ENCODE measurements at regions not wholly inside any gene's neighbourhood (a gene's known extent, or its start where the extent isn't known, plus 50 kb on each side); places are given as distances from the start of the nearest gene placed in this dataset.

DNA sequence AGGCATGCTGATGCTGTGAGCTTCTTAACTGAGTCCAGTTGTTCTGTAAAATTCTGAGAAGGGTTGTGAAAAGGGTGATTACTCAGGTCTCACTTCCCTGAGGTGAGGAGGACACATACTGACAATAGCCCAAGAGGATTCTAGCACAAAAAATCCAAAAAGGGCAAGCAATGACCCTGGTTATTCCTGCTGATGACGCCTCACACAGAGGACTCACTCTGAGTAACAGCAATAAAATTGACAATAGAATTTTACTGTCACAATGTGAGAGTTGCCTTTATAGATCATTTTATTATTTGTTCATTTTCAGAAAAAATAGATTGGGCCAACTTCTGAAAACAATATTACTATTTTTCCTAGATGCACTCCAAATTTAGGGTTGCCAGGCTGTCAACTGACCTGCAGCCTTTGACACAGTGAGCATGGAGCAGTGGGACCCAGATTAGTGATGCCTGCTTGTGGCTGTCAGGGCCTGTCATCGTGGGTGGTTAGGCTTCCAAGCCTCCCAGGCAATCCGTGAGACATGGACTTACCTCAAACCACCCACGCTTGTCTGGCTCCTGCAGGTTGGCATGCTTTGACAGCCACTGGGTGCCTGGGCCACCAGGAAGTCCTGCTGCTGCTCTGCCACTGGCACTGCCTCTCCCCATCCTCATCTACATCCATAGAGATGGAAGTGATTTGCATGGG, 396.0 kb upstream of the THBS1 start:
- no peak for DNase-seq (ENCODE audit: low spot score)

GRCh38 chr15:39188314-39188713, 392.6 kb upstream of the THBS1 start:
- no peak for DNase-seq (ENCODE audit: low spot score)

DNA sequence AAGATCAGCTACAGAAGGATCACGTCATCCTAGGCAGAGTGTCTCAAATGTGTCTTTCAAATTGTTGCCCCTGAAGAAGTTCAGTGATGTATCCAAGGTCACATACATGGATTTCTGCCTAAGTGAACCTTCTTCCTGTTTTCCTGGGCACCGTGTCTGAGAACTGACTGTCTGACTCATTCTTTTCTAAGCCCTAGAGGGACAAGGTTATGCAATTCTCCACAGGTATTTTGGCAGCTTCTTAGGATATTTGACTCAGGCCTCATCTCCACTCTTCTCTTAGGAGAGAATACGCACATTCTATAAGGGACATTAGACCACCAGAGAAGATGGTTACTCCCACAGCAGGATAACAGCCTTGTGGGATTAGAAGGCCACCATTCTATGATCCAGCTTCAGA, 391.9 kb upstream of the THBS1 start:
- DNase-seq (ENCODE audit: low spot score): no peak

GRCh38 chr15:39191871-39192291, 389.0 kb upstream of the THBS1 start:
- DNase-seq (ENCODE audit: low spot score): no peak

GRCh38 chr15:39192351-39192750, 388.5 kb upstream of the THBS1 start:
- DNase-seq (ENCODE audit: low spot score): no peak

DNA sequence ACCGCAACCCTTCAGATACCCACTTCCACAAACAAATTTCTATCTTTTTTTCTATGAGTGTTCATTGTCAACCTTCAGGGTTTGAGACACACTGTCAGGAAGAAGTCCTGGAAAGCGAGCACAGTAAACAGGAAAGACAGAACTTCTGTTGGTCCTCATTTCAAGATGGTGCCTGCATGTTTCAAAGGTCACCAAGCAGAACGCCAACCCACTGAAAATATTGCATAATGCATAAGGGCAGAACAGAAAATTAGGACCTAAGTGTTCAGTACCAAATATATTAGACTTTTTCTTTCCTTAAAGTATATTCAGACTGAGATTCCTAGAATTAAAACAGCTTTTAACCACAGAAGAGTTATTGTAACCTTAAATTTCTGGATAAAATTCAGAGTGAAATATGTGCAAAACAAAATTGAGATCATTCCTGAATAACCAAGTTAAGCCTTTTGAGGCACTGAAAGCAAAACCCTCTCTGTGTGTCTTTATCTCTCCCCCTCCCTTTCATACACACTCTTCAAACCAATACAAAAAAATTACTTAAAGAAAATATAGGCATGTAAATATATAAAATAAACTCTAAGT, 387.8 kb upstream of the THBS1 start:
- no peak for DNase-seq (ENCODE audit: low spot score)

GRCh38 chr15:39193611-39194010, 387.3 kb upstream of the THBS1 start:
- no peak for DNase-seq (ENCODE audit: low spot score)

GRCh38 chr15:39194106-39194830, 386.6 kb upstream of the THBS1 start:
- no peak for DNase-seq (ENCODE audit: low spot score)

DNA sequence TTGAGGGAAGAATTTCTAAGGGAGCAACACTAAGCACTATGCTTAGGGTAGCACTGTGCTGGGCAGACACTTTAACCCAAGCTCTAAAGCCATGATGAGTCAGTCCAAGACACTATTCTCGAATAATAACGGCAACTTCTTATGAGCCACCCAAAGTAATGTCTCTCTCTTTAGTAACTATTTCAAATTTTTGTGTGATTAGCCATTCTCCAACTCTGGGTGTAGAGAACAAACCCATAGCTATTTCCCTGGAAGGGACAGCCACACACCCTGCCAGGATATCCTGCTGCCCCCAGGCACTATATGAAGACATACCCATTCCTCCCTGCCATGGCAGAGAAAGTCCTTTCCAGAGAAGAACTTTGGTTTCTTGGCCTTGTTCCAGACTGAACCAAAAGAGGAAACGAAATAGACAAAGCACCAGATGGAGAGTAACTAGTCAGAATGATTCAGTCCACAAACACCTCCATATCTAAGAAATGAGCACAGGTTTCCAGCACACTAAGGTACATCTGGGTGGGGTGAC, 384.9 kb upstream of the THBS1 start:
- no peak for DNase-seq (ENCODE audit: low spot score)

- no peak for DNase-seq (ENCODE audit: low spot score)
Observed at GRCh38 chr15:39198044-39199000, 382.6 kb upstream of the THBS1 start.

- DNase-seq (ENCODE audit: low spot score): no peak
Observed at GRCh38 chr15:39199076-39199475, 381.8 kb upstream of the THBS1 start.

- DNase-seq (ENCODE audit: low spot score): no peak
Observed at GRCh38 chr15:39200586-39200985, 380.3 kb upstream of the THBS1 start.

- no peak for DNase-seq (ENCODE audit: low spot score)
Observed at GRCh38 chr15:39202641-39203040, 378.2 kb upstream of the THBS1 start.

DNA sequence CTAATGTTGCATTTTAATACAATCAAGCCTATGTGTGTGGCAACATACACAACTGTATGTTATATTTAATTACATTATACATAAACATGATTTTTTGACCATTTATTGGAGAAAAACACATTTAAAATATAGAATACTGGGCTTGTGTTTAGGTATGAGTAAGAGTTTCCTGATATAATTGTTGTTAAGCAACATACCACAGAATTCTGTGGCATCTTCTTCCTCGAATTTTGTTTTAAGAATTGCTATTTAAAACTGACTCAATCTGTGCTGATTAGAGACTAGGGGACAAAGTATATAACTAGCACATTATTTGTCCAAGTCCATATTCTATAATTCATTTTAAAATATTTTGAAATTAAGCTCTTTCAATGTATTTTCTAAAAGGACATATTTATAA, 376.8 kb upstream of the THBS1 start:
- DNase-seq (ENCODE audit: low spot score): no peak

GRCh38 chr15:39205081-39205480, 375.8 kb upstream of the THBS1 start:
- DNase-seq (ENCODE audit: low spot score): no peak

- DNase-seq (ENCODE audit: low spot score): no peak
Observed at GRCh38 chr15:39205506-39206371, 375.1 kb upstream of the THBS1 start.

GRCh38 chr15:39207532-39208115, 373.3 kb upstream of the THBS1 start:
- DNase-seq (ENCODE audit: low spot score): no peak

GRCh38 chr15:39208187-39208586, 372.7 kb upstream of the THBS1 start:
- DNase-seq (ENCODE audit: low spot score): no peak

DNA sequence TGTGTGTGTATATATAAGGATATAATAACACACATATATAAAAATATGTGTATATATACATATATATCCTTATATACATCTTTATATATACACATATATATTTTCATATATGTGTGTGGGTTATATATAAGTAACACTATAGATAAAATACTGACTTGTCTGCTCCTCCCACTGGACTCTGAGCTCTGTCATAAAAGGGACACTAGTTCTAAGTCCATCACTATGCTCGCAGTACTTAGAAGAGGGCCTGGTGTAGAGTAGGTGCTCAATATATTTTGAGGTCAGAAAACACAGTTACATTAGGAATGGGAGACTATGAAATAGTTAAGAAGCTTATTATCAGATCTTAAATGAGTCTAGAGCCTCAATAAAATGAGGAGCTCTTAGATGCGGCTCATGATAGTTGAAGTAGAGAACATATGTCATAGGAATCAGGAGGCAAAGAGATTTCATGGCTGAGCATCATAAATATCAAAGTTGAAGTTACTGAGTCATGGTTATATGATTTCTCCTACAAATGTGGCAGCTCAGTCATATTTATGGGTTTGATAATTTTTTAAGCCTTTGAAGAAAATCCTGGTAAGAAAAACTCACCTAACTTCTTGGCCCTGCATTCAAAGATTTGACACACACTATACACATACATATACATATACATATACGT, 371.2 kb upstream of the THBS1 start:
- DNase-seq (ENCODE audit: low spot score): no peak

Measured in HuH-7 (cell line).